Activated effector memory CD4-positive, alpha-beta T cell treated with Interleukin-2 at 50 U/mL for 16 hours (primary cell): ENCODE measurements at regions not wholly inside any gene's neighbourhood (a gene's known extent, or its start where the extent isn't known, plus 50 kb on each side); places are given as distances from the start of the nearest gene placed in this dataset.
"Not testable (repeated sequence)": the region's sequence is repeated elsewhere in the genome, so short reads cannot be mapped to it uniquely, and the experiment has no call there.

Experiments used
- DNase-seq: peaks from one replicate; pipeline ENCODE4 v3.0.0-alpha.2; 2020

DNA sequence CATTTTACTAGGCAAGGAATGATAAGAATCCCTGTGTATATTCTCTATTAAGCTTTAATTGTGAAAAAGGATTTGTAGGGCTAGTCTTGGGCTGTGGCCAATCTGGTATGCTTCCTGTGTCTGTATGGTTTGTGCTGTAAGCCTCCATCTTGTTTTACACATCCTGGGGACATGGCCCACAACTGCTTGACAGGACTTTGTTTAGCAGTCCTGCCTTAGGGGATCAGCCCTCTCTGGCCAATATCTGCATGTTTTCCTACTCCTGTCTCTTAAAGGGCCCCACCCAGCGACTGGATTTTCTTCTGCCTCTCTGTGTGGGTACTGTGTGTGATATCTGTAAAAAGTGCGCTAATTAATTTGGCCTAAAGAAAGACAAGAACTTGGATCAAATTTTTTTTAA is 813.2 kb downstream of the PLA2G4A start:
- DNase-seq = no peak

DNA sequence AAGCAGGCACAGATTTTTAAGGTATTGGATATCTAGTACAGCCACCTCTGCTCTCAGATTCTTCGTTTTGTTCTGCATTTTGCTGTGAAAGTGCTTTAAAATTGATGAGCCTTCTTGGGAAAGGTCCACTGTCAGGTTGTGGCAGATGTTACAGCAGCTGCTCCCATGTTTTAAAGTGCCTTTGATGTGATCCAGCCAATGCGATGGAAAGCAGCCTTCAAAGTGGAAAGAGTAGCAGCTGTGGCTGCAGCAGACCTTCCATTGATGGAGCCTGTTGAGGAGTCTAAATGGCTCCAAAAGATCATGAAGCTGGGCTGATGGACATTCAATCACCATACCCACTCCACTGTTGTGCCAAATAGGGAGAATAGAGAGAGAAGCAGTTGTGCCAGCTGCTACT is 816.9 kb downstream of the PLA2G4A start:
- no peak for DNase-seq

DNA sequence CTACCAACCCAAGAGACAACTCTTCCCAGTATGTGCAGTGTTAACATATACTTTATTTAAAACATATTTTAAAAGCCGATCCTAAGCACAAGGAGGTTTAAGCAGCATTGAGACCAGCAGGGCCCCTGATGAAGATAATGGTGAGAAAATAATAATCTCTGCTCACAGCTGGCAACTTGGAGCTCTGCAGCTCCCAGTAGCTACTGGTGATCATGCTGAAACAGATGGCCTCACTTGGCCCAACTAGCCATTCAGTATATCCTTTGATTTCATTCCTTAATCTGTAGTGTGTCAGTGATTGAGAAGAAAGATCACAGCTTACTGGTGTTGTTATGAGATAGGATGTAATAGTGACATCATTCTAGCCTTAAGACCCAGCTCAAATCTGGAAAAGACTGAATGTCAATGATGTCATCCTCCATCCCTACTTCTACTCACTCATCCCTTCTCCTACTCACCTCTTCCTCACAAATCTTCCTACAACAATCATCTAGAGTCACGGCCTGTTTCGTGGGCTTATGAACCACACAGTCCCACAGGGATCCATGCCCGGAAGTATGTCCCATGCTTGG is 817.9 kb downstream of the PLA2G4A start:
- no peak for DNase-seq

DNA sequence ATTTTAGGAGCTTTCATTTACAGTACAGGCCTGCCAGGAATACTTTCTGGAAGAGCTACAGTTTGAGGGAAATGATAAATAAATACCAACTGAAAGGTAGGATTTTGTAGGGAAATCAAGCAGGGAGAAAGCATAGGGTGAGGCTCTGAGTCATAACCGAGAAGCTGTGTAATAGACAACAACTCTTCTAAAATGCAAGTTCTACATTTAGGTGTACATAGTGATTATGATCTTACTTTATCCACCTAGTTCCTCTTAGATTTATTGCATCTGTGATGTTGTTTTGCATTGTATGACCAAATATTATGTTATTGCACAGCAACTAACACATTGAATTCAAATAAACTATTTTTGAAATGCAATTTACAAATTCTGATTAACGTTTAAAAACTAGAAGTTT is 819.3 kb downstream of the PLA2G4A start:
- DNase-seq = no peak

DNA sequence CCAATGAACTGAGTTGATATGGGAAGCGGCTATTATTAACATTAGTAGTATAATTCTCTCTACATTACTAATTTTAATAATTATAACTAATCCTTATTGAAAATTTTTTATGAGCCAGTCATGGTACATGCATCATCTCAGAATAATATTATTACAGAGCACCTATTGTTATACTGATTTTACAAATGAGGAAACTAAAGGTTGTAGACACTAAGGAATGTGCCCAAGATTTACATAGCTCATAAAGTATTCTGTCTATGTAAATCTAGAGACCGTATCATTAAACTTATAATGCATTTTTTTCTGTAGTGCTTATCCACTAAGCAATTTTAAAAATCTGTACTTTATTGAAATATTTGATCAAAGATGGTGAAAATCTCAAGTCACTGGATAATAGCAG is 825.9 kb downstream of the PLA2G4A start:
- no peak for DNase-seq

DNA sequence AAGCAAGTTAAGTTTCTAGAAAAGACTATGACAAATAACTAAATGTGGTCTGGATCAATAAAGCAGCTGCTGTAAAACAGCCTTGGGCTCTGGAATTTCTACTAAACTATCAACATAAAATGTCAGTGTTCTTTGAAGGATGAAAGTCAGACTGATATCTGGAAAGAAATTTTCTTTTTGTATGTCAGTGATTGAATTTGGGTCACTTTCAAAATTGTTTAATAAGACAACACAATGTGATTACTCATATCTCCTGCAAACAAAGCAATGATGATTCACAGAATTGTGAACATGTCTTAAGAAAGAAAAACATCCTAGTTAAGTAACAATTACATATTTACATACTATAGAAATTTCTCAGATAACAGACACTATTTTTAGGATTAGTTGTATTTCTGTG is 826.4 kb downstream of the PLA2G4A start:
- no peak for DNase-seq

DNA sequence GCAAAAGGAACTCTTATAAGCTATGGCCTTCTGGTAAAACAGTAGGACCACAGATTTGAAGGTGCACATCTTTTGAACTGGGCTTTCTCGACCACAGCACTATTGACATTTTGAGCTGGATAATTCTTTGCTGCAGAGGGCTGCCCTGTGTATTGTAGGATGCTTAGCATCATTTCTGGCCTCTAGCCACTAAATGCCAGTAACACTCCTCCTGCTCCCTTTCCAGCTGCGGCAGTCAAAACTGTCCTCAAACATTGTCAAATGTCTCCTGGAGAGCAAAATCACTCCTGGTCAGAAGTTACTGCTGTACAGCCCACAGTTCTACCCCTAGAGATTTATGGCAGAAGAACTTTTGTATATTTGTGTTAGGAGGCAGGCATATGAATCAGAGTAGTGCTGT is 836.7 kb downstream of the PLA2G4A start:
- no peak for DNase-seq

DNA sequence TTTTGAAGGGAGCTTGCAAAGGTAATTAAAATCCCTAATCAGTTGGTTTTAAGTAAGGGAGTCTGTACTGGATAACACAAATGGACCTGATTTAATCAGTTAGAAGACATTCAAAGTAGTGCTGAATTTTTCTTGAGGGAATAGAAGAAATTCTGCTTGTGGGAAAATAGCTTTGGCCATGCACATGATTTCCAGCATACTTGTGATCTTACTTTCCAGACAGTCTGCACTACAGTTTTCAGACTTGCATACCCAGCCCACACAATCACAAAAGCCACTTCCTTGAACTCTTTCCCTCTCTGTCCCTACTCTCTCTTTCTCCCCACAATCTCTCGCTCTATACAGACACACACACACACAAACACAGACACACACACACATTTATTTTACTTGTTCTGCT is 852.1 kb downstream of the PLA2G4A start:
- no peak for DNase-seq

DNA sequence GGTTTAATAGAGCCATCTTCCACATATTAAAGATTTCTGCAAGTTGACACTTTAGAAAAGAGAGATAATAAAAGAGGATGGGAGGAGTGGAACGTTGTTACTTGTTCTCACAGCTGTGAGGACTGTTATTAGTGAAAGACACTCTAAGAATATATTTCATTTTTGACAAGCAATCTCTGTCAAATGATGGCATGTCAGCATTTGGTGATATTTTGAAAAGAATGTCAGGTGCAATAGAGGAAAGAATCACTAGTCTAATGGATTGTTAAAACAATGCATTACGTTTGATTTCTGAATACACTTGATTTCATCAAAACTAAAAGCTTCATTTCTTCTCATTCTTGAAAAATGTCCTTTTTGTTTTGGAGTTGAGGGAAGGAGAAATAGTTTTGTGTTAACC is 853.4 kb downstream of the PLA2G4A start:
- no peak for DNase-seq

DNA sequence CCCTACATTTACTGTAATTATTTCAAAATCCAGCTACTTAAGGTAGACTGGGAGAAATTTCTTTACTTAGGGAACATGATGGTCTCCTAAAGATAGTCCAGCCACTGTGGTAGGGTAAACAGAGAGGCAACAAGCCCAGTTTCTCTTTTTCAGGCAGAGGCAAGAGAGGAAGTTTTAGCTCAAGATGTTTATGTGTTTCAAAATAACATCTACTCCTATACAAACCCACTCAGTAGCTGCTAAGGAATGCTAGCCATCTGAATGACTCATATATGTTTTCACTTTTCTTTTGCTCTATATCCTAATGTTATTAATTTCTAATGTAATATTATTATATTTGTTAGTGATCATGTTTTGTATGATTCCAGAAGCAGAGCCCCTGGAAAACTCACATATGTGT is 856.6 kb downstream of the PLA2G4A start:
- no peak for DNase-seq

DNA sequence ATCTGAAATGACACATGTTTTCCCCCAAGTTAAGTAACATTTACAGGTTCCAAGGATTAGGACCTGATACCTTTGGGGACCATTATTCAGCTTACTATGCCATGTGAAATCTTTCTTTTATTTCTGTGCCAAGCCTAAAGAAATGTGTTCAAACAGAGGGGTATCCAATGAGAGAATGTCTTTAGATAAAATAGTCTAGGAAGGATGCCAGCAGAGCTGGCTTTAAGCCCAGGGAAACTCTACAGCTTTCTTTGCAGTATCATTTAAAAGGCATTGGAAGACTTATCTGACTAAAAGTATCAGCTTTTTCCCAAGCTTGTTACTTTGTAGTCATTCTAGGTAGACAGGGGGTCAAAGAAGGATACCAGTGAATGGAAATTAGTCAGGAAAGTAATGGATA is 860.4 kb downstream of the PLA2G4A start:
- DNase-seq = no peak

DNA sequence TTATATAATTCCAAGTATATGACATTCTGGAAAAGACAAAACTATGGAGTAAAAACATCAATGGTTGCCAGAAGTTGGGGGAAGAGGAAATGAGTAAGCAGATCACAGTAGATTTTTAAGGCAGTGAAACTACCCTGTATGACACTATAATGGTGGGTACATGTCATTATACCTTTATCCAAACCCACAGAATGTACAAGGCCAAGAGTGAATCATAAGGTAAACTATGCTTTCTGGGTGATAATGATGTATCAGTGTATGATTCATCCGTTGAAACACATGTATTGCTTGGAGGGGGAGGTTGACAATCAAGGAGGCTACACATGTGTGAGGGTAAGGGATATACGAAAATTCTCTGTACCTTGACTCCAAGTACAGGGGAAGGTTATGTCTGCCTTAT is 862.7 kb downstream of the PLA2G4A start:
- DNase-seq = no peak

DNA sequence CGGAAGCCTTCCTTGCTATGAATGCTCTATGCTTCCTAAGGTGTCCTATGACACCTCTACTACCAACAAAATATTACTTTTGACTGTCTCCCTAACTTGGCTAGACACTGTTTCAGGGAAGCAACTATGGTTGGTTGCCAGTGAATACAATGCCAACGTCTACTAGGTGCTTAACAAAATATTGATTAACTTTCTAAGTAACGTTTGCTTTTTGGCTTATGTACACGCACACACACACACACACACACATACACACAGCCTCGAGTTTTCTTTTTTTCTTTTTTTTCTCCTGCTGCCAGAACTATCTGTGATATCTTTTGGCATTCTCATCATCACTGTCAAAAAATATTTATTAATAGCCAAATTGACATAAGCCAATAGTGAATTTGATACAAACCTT is 864.0 kb downstream of the PLA2G4A start:
- no peak for DNase-seq

DNA sequence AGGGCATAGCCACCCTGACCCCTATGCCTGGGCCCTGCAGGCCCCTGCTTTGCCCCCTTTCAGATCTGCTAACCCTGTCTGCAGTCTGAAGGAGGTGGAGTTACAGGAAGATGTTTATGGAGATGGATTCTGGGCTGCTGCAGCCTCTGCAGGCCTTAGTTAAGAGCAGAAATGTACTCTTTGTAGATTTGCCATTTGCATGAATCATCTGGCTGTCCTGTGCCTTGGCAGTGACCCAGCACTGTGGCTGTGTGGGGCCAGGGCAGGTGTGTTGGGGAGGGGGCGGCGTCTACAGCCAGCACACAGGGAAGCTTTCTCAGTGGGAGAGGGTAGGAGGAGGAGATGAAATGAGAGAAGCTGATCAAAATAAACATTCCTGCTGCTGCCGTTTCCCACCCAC is 867.3 kb downstream of the PLA2G4A start:
- DNase-seq = no peak

DNA sequence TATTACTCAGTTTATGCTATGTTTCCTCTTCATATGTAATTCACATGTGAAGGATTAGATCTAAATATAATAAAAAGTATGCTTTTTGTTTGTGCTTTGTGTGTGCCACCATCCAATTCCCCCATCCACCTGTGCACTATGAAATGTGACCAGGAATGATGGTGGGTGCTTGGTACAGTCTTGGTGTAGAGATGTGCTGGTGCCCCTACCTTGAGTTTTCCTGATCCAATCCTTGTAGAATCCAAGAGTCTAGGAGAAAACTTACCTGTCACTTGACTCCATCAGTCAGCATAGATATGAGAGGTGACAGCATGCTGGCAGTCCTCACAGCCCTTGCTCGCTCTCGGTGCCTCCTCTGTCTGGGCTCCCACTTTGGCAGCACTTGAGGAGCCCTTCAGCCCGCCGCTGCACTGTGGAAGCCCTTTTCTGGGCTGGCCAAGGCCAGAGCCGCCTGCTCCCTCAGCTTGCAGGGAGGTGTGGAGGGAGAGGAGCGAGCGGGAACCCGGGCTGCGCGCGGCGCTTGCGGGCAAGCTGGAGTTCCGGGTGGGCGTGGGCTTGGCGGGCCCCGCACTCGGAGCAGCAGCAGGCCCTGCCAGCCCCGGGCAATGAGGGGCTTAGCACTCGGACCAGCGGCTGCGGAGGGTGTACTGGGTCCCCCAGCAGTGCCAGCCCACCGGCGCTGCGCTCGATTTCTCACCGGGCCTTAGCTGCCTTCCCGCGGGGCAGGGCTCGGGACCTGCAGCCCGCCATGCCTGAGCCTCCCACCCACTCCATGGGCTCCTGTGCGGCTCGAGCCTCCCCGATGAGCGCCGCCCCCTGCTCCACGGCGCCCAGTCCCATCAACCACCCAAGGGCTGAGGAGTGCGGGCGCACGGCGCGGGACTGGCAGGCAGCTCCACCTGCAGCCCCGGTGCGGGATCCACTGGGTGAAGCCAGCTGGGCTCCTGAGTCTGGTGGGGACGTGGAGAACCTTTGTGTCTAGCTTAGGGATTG is 874.7 kb downstream of the PLA2G4A start:
- not testable (repeated sequence) for DNase-seq

DNA sequence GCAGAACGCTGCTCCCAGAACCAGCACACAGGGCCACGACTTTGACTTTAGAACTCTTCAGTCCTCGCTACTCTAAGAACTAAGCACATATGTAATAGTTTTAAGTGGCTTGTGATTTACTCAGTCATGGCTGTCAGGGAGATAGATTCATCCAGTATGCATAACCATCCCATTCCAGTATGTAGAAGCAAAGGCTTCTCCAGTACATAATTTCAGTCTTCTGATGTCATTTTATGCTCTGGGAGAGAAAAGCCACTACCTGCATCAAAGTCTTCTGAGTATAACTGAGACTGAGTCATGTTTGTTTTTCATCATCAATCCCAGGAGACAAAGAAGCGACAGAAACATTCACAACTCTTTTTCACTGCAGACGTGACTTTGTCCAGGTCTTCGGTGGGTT is 885.7 kb downstream of the PLA2G4A start:
- no peak for DNase-seq

DNA sequence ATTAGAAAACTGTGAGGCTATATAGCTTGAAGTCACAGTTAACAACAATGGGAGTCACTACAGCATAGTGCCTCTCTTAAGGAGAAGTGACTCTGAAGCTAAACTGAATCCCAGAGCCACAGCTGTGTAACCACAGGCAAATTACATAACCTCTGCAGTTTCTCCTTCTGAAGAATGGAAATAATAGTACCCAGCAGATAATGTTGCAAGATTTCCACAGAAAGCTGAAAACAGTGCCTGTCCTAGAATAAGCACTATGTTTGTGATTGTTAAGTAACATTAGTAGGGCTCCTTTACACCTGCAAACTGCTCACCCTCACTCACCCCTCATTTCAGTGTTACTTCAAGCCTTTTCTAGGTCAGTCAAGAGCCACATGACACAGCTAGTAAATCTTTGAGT is 886.7 kb downstream of the PLA2G4A start:
- DNase-seq = no peak

DNA sequence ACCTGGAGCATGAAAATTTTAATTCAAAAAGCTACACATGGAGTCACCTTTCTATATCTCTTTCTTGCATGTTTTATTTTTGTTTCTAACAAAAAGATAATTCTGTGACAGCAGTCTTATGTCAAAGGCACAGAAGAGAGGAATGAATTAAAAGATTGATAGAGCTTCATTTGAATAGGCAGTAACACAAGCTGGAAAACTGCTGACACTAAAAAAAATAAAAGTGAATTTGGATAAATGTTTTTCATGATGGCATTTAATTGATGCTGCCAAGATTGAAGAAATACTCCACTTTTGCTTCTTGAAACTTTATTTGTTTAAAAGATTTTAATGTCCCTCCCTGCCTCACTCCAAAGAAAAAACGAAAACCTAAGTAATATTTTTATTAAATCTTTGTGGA is 887.4 kb downstream of the PLA2G4A start:
- no peak for DNase-seq

DNA sequence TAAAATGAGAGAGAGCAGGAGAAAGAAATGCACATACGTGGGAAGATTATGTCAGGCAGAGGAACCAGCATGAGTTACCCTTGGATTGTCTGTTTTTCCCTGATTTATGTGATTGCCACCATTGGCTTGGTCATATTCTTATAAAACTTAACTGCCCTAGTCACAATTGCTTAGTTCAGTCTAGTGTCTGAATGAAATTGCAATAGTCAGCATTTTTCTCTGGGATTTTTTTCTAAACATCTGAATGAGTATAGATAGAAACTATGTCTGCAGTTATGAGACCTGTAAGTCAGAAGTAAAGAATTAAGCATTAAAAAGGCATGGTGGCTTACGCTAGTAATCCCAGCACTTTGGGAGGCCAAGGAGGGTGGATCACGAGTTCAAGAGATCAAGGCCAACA is 889.8 kb downstream of the PLA2G4A start:
- DNase-seq = no peak

DNA sequence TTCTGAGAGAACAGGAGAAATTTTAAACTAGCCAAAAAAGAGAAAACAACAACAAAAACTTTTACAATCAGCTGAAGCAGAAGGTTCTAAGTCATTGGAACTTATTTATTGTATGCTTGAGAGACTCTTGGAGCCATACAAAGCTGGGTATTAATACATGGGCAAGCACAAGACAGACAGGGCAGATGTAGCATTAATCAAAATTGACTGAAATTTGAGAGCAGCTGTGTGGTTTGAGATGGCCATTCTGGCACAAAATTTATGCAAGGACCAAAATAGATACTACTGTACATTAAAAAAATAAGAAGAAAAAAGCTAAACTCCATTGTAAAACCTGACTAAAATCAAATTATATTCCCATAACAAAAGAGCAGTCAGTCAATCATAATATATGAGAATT is 892.5 kb downstream of the PLA2G4A start:
- no peak for DNase-seq

DNA sequence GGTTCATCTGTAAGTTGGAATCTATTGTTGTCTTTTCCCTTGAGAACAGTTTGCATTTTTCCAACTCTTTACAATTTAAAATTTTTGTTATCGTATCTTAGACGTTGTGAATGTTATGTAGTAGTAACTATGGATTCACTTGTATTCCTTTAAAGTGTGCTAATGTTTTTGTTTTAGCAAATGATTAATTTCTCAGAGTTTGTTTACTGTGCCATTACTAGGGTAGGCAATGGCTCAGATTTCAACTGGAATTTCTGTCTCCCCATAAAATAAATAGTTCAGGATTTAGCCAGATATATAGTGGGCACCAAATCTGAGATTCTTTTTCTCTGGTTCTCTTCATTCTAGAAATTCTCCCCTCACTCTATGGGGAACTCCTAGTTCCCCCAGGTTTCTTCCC is 896.5 kb downstream of the PLA2G4A start:
- no peak for DNase-seq

DNA sequence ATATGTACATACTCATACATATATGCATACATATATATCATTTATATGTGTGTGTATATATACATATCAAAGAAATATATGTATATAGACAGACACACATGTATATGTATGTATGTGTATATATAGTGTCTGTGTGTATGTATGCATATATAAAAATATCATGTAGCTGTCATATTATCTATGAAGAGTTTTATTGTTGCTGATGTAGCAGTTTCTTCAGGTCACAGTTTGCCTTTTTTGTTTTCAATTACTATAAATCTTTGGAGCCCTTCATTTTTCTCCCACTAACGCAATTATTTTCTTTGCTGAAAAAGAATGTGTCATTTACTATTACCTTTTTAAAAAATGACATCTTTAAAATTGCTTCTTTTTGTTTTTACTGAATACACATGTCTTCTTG is 904.5 kb downstream of the PLA2G4A start:
- DNase-seq = no peak

DNA sequence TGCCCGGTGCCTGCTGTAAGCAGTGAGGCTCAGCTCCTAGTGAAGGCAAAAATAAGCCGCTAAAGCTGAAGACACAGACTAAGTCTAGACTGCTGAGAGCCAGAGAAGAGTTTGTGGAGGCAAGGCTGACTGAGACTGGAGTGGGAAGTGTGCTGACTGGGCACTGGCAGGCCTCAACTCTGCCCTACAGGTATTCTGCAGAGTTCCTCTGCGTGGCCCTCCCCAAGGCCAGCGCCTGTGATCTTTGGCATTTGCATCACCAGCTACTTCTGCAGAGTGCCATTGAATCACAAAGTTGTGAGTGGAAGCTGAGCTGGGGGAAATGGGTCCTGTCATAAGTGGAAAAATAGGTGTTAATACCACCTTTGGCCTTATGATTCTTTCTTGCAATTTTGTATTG is 905.7 kb downstream of the PLA2G4A start:
- no peak for DNase-seq

DNA sequence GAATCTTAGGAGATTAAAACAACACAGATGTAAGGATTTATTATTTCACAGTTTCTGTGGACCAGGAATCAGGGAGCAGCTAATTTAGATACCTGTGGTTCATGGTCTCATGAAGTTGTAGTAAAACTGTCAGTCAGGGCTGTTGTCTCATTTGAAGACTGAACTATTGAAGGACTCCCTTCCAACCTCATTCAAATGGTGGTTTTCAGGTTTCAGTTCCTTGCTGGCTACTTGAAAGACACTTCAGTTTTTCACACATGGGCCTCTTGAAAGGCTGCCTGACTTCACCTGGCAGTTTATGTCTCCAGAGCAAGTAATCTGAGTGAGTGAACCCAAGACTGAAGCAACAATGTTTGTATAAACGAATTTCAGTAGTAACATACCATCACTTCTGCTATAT is 915.9 kb downstream of the PLA2G4A start:
- DNase-seq = no peak

DNA sequence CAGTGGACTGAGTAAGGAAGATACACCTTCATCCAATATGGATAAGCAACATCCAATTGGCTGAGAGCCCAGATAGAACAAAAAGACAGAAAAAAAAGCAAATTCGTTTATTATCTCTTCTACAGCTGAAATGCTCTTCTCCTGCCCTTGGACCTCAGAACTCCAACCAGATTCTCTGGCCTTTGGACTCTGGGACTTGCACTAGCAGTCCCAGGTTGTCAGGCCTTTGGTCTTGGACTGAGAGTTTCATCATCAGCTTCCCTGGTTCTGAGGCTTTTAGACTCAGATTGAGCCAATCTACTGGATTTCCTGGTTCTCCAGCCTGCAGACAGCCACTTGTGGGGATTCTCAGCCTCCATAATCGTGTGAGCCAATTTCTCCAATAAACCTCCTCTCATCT is 926.8 kb downstream of the PLA2G4A start:
- DNase-seq = no peak
